ENCODE measurements at regions not wholly inside any gene's neighbourhood (a gene's known extent, or its start where the extent isn't known, plus 50 kb on each side); places are given as distances from the start of the nearest gene placed in this dataset.
"Not testable (repeated sequence)": the region's sequence is repeated elsewhere in the genome, so short reads cannot be mapped to it uniquely, and the experiment has no call there.

GRCh38 chr5:27463446-27464149, 425.2 kb upstream of the CDH9 start:
- DNase-seq (ENCODE audit: low read depth, low spot score) = no peak

GRCh38 chr5:27462936-27463335, 424.6 kb upstream of the CDH9 start:
- DNase-seq (ENCODE audit: low read depth, low spot score) = no peak

DNA sequence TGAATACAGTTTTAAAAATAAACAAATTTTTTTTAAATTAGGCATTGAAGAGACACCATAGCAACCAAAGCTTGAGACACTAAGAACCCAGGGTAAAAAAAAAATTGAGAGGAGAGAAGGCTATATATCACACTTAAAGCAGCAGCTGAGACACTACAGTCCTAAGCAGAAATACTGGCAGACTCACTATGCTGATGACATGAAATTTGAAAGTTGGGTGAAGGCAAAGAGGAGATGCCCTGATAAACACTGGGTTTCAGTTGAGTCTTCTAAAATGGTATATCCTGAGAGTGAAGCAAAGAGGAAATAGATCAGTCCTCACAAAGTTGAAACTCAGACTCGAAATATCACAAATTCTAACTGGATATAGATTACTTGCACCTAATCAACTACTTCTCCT, 419.9 kb upstream of the CDH9 start:
- DNase-seq (ENCODE audit: low read depth, low spot score) = no peak

GRCh38 chr5:27451377-27451776, 413.0 kb upstream of the CDH9 start:
- DNase-seq (ENCODE audit: low read depth, low spot score) = no peak

DNA sequence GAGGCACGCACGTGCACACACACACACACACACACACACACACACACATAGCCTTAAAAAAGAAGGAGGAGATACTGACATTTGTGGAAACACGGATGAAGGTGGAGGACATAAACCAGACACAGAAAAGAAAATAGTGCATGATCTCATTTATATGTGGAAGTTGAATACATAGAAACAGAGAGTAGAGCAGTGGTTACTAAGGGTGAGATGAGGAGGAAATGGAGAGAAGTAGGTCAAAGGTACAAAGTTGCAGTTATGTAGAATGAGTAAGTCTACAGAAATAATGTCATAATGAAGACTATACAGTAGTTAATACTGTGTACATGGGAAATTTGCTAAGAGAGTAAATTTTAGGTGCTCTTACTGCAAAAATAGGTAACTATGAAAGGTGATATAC, 412.2 kb upstream of the CDH9 start:
- no peak for DNase-seq (ENCODE audit: low read depth, low spot score)

DNA sequence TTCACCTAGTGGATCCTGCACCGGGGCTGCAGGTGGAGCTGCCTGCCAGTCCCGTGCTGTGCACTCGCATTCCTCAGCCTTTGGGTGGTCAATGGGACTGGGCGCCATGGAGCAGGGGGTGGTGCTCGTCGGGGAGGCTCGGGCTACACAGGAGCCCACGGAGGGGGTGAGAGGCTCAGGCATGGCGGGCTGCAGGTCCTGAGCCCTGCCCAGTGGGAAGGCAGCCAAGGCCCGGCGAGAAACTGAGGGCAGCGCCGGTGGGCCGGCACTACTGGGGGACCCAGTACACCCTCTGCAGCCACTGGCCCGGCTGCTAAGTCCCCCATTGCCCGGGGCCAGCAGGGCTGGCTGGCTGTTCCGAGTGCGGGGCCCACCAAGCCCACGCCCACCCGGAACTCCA, 401.0 kb upstream of the CDH9 start:
- DNase-seq (ENCODE audit: low read depth, low spot score) = not testable (repeated sequence)

- DNase-seq (ENCODE audit: low read depth, low spot score) = no peak
Observed at GRCh38 chr5:27437594-27438200, 399.3 kb upstream of the CDH9 start.

DNA sequence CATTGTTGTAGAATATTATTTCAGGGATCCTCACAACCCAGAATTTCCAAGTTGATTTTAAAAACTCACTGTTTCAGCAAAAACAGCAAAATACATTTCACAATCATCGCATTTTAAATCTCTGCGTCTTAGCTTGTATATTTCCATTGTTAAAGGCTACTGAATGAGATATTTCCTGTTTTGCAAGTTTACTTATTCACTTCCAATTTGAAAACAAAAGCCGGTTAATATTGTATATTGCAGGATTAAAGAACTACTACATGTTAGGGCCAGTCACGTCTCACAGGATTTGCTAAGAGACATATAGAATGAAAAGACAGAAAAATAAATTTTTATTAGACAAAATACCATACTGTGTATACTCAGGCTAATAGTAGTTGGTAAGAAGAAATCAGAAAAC, 395.9 kb upstream of the CDH9 start:
- DNase-seq (ENCODE audit: low read depth, low spot score) = no peak

- DNase-seq (ENCODE audit: low read depth, low spot score) = no peak
Observed at GRCh38 chr5:27414099-27414498, 375.7 kb upstream of the CDH9 start.

DNA sequence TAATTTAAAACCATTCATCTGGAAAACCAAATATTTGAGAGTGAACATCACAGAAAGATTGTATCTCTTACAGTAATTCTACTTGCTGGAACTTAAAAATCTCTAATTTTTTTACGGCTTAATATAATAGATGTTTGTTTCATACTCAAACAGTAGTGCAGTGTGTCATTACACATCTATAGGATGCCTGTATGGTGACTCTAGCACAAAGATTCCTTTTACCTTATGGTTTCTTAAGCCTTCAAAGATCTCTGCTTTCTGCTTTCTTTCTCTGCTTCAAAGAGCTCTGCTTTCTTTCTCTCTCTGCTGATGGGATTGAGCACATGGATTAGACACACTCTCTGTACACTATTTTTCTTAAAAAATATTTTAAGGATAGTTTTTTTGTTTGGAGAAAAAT, 374.0 kb upstream of the CDH9 start:
- DNase-seq (ENCODE audit: low read depth, low spot score) = no peak

GRCh38 chr5:27406020-27406419, 367.6 kb upstream of the CDH9 start:
- no peak for DNase-seq (ENCODE audit: low read depth, low spot score)

- DNase-seq (ENCODE audit: low read depth, low spot score) = no peak
Observed at GRCh38 chr5:27403243-27403882, 365.0 kb upstream of the CDH9 start.

- DNase-seq (ENCODE audit: low read depth, low spot score) = no peak
Observed at GRCh38 chr5:27402828-27403227, 364.4 kb upstream of the CDH9 start.

GRCh38 chr5:27396998-27397397, 358.6 kb upstream of the CDH9 start:
- DNase-seq (ENCODE audit: low read depth, low spot score) = no peak

DNA sequence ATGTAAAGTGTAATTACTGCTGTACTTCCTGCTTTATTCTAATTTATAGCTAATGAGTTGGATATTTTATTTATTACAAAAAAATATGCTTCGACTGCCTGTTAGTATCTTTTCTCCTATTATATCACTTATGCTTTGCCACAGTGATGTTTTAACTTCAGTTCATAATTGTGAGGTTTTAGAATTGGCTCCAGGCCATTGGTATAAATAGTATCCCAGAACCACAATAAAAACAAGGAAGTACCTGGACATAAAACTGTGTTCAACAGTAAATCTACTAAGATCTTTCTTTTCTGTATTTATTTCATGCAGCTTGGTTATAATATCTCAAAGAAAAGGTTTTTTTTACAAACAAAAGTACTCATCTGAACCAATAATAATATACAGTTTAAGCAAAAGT, 354.3 kb upstream of the CDH9 start:
- DNase-seq (ENCODE audit: low read depth, low spot score) = no peak

DNA sequence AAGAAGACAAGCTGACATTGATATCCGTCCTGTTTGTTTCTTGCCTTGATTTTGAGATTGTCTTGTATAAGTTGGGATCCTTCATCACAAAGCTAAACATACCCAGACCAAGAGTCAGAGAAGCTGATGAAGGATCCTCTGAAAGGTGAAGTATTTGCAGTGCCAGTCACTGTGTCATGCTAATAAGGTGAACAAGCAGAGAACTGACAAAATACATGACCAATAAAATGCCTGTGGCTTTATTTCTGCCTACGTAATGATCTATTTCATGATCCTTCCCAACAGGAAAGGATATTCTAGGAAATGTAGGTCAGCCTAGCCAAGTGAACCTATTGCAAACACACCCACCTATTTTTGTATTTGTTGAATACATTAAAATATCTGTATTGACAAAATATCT, 351.3 kb upstream of the CDH9 start:
- DNase-seq (ENCODE audit: low read depth, low spot score) = no peak

DNA sequence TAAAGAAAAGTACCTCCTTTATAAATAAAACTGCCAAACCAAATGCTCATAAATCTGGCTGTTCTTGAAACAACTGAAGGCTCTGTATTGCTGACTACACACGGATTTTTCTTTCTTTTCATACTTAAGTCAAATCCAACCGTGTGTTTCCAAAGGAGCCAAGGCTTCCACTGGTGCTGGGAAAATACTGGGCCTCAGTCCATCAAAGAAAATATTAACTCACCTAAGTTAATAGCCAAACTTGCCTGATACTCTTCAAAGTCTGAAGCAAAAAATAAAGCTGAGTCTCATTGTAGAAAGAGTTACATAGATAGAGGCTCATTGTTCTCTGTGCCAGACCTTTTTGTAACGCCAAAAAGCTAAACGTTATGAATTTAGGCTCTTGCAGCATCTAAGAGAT, 350.4 kb upstream of the CDH9 start:
- no peak for DNase-seq (ENCODE audit: low read depth, low spot score)

DNA sequence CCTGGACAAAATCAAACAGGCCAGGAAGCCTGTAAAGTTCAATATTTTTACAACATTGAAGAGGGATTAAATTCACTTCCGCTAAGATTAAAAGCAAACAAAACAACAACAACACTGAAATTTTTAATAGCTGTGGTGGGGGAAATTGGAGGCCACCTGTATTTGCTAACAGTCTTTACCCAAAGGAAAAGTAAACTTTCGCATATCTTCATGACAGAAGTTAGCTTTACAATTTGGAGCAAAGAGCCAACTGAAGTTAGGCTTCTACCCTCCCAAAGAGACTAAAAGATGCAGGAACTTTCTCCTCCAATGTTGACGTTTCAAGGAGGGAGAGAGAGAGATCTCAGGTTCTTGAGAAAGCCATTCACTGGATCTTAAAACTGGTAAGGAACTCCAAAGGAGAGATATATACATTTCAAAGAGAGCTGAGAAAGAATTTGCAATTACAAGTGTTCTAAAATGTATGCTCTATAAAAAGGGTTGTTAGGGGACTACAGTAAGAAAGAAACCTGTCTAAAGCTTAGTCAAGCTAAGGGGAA, 349.2 kb upstream of the CDH9 start:
- DNase-seq (ENCODE audit: low read depth, low spot score) = no peak

- DNase-seq (ENCODE audit: low read depth, low spot score) = no peak
Observed at GRCh38 chr5:27381686-27382085, 343.3 kb upstream of the CDH9 start.

- DNase-seq (ENCODE audit: low read depth, low spot score) = no peak
Observed at GRCh38 chr5:27377626-27378025, 339.2 kb upstream of the CDH9 start.

DNA sequence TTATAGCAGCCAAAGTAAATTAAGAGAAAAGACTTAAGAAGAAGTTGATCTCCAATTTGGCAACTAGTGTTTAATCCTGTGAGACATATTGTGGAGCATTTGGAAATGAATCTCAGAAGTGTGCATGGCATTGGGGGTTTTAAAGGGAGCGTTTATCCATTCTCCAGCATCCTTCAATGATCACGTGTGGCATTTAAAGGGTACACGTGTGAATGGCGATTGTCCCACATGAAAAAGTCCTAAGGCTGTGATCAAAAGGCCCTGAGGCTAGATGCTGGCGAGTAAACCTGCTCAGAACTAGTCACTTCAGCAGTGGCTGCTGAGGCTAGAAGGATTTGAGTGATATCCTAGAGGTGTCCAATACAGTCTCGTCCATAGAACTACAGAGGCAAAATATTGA, 315.6 kb upstream of the CDH9 start:
- no peak for DNase-seq (ENCODE audit: low read depth, low spot score)

GRCh38 chr5:27353540-27353939, 315.2 kb upstream of the CDH9 start:
- DNase-seq (ENCODE audit: low read depth, low spot score) = no peak

DNA sequence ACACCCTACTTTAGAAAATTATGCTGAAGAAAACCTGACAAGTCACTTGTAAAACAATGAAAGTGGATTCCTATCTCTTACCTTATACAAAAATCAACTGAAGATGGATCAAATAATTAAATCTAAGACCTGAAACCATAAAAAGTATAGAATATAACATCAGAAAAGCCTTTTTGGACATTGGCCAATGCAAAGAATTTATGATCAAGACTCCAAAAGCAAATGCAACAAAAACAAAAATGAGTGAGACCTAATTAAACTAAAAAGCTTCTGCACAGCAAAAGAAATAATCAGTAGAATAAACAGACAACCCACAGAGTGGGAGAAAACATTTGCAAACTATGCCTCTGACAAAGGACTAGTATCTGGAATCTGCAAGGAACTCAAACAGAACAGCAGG, 303.0 kb upstream of the CDH9 start:
- no peak for DNase-seq (ENCODE audit: low read depth, low spot score)
